Right forelimb (tissue), 1 donor: ENCODE measurements at regions not wholly inside any gene's neighbourhood (a gene's known extent, or its start where the extent isn't known, plus 50 kb on each side); places are given as distances from the start of the nearest gene placed in this dataset.

Experiments used
- DNase-seq: peaks from one replicate; pipeline ENCODE4 v3.0.0-alpha.2; 2018

DNA sequence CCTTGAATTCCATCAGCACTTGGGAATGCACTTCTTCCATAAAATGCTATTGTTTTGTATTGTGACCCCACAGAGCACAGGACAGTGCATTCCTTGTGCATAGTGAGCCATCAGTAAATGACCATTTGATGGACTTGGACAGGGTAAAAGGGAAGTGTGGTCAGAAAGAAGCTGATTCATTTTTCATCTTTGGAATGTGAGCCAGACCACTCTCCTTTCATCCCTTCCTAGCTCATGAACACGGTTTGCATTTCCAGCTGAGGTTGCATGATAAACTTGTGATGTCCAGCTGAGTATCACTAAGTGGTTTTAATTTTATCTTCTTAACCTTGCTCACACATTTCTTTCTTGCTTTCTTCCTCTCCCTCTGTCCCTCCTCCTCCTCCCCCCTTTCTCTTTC is 101.3 kb downstream of the NUDT12 start:
- no peak for DNase-seq

DNA sequence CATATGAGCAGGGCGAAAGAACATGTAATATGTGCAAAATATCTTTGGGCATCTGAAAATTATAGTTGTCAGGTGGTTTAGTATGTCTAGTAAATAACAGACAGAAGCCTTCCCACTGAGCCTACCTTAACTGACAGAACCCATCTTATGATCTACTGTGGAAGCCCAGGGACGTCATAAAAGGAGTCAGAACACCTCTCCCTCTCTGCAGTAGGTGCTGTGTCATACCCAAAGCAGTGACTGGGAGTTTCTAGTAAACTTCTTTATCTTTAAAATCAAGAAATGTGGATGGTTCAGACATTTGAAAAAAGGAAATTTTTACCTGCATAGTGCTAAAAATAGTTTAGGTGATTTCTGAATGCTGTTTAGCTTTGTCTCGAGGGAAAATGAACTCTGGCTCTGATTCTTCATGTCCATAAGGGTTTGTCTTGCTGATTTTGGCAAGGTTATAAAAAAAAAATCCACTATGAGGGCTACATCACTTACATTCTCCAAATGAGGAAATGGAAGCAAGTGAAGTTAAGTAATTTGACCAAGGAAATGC is 104.0 kb downstream of the NUDT12 start:
- no peak for DNase-seq

DNA sequence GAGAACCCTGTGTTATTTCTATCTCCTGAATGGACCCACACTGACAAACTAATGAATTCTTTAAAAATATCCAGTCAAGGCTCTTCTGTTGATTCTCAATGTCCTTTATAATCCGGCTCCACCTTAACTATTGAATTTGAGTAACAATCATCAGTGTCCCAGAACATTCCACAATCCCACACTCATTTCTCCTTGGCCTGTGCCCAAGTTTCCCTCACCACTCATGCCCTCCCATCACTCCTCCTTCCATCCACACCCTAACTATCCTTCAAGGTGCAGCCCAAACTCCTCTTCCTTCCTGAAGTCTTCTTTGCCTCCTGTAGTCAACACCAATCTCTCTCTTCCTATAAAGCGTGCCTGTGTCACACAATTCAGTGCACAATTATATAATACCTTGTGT is 106.1 kb downstream of the NUDT12 start:
- DNase-seq, result no peak

DNA sequence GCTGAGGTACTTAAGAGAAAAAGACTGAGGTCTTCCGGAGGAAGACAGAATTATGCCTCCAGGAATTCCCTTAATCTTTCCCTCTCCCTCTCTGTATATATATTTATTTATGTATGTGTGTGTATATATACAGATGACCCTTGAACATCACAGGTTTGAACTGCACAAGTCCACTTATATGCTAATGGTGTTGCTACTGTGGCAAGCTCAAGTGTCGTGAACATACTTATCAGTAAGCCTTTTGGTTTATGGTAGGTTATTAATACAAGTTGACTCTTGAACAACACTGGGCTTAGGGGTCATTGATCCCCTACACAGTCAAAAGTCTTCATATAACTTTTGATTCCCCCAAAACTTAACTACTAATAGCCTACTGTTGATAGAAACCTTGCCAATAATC is 106.8 kb downstream of the NUDT12 start:
- DNase-seq, result no peak

DNA sequence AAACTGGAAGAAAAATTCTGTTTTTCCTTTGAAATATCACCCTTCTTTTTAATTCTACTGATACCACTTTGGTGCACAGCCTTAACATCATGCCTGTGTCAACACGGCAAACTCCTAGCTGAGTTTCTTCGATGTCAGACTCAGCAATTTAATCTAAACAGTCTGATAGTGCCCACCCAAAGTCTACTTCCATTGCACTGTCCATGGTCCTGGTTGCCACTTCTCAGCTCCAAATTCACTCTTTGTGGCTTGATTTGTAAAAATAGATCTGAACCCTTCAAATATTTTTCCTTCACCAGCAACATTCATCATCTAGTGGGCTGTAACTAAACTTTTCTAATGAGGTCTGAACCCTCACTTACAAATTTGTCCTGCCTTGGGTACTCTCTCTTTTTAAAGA is 107.8 kb downstream of the NUDT12 start:
- DNase-seq, result no peak

DNA sequence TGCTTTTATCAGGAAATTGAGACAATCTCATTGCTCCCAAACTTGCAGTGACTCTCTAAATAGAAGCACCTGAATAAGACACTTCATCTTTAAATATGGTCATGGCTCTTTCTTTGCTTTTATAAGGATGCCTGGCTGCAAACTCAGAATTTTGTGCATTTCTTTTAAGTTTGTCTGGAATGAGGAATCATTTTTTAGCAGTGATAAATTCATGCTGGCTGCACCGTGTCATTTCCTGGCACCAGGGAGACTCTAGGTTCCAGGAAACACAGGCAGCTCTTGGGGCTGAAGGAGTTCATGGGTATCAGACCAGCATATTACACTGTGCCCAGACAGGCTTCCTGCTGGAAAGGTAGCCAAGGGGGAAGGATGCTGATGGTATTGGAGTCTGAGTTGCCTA is 109.9 kb downstream of the NUDT12 start:
- DNase-seq, result no peak

DNA sequence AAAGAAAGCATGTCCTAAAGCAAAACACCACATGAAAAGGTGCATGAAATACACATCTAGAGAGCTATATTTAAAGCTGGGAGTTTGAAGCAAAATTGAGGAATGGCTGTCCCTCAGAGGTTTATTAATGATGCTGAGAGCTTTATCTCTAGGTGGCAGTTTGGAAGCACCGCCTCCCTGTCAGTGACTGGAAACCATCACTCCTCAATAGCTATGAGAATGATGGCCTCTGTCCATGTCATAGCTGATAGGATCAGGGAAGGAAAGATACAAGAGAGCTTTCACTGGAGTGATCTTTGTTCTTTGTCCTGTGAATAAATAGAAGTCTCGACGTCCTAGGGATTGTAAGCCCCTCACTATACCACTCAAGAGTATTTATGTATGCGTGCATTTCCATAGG is 110.5 kb downstream of the NUDT12 start:
- DNase-seq, result no peak

DNA sequence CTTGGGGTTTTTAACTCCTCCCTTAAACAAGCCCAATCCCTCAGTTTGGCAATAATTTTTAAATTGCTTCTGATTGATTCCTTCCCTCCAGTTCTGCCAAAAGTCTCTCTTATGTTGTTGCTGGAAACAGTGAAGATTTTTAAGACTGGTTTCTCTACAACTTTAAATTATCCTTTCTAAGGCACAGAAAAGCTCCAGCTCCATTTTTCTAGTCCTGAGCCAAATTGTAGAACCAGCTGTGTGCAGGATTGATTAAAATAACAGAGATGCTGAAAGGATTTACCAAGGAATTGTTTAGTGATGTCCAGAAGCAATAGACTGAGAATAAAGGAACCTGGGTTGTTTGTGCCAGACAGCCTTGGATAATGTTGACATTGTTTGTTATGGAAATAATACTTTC is 111.3 kb downstream of the NUDT12 start:
- no peak for DNase-seq

DNA sequence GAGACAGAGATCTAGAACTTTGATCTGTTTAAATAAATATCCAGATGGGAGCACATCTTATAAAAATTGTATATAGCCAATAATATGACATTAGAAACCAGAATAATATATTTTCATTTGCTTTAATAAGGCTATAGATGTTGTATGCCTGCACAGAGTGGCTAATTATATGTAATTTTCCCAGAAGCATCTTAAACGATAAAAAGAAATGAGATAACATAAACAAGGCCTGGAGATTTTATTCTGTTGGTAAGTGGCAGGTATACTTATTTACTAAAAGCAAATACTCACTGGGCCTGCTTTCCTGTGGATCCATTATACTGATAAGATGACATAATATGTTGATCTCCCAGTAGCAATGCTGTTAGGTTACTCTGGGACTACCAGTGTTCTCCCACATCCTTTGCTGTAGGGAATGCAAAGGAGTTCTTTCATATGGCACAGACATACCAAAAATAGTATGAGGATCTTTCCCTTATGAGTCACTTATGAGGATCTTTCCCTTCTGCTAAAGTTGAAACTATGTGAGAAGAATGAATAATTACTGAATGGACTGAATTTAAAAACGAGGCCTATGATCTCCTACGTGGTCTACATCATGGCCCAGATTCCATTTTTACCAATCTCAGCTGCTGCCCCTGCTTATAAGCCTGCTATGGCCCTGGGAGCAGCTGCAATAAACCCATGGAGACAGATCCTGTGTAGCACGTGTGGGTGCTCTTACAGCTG is 112.1 kb downstream of the NUDT12 start:
- DNase-seq, result no peak

DNA sequence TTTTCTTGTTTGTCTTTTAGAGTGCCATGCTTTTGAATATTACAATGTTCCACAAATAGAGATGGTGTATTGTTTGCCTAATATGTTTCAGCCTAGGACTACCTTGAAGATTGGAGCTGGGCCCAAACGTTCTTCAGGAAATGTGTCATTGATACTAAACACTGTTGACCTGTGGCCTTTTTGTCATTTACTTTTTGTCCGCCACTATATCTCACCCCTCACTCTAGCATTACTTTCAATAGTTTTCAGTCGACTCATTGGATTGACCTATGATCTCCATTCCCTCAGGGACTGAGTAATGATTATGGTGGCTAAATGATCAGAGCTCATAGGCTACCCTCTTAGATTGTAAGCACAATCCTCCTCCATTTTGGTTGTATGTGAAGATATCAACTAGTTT is 115.8 kb downstream of the NUDT12 start:
- no peak for DNase-seq

DNA sequence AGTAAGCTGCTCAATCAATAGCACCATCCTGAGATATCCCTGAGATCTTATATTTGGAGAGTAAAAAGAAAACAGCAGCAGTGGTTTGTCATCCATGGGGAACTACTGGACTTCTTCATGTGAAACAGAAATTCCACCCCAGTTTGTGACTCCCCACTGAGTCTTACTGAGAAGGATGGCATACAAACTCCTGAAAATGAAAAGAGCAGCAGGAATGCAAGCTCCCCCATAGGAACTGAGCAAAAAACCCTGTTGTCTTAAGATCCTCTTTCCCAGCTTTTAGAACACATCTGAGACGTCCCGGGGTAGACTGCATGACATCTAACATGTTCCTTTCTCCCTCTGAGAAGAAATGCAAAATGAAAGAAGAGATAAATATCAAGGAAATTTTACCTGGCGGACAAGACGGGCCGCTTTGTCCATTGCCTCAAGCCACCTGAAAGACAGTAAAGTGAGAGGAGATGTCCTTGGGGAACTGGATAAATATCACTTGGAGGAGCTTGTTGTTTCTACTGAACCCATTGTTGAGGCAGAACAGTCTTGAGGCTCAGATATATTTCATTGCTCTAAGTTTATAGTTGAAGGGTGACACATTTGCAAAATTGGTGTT is 117.1 kb downstream of the NUDT12 start:
- no peak for DNase-seq

DNA sequence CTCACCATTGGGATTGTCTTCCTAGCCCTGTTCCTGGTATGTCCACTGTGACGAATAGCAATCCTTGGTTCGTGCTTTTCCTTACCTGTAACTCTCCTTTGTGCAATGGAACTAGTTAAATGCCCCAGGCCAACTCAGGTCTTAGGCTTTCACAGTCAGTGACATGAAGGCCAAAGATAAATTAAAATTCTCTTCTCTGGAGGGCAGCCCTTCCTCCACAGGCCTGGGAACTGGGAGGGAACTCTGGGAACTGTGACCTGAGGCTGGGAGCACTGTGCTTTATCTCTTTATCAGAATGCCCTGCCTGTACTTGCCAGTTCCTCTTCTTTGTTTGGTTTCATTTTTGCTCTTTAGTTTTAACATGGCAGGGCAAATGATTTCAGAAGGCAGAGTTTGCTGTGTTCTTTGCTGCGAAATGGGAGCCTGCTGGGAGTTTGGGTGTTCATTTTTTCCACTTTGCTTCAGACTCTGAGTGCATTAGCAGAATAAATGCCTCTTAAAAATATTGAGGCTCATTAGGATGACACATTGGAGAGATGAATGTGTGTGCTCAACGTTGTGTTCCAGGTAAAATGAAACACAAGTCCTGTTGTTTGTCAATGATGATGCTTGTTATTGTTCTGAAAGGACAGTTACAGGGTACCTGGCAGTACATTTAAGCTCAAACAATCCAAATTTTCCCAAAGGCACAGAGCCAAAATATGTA is 118.1 kb downstream of the NUDT12 start:
- no peak for DNase-seq

DNA sequence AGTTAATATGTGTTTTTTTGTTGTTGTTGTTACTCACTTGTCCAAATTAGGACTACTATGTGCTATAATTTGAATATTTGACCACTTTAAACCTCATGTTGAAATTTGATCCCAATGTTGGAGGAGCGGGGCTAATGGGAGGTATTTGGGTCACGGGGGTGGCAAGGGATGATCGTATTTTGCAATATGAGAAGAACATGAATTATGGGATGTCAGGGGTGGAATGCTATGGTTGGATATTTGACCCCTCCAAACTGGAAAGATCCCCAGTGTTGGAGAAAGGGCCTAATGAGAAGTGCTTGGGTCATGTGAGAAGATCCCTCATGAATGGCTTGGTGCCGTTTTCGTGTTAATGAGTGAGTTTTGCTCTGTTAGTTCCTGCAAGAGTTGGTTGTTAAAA is 119.8 kb downstream of the NUDT12 start:
- DNase-seq, result no peak

DNA sequence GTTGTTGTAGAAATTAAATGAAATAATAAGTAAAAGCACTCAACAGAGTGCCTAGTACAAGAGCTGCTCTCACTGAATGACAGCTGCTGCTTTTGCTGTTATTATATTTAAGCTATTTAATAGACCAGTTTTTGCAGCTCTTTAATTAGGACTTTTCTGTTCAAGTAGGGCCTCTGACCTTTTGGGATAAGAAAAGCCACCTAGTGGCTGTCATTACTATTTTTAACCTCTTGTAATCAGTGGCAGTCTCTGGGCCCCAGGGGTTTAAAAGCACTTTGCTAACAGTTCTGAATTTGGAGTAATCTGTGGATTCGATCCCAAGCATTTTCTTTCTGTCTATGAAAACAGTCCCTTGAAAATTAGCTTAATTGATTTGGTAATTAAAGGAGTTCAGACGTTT is 121.1 kb downstream of the NUDT12 start:
- DNase-seq, result no peak

DNA sequence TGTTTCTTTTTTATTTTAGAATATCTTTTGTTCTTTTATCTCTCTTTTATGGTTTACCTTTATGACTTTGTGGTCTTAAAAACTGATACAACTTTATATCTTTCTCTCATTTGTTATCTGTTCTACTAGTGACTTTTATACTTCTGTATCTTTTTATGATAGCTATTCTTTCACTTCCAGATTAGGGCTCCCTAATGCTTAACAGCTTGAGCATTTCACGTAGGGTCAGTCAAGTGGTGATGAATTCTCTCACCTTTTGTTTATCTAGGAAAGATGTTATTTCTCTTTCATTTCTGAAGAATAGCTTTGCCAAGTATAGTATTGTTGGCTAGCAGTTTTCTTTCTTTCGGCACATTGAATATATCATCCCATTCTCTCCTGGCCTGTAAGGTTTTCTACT is 123.6 kb downstream of the NUDT12 start:
- DNase-seq, result no peak

DNA sequence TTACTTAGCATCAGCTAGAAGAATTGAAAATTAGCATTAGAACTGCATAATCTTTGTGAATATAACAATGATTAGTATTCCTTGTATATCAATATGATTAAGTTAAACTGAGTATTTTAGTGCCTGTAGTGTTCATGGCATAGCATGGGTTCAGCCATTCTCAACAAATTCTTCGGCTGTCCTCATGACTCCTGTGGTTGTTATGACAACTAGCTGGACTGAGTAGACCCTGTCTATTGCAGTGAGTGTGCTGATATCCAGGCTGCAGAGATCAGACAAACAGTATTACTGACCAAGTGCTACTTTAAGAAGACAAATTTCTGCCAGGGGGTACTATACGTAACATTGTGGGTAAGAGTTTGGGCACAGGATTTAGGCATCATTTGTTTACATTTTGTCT is 125.9 kb downstream of the NUDT12 start:
- DNase-seq, result no peak

DNA sequence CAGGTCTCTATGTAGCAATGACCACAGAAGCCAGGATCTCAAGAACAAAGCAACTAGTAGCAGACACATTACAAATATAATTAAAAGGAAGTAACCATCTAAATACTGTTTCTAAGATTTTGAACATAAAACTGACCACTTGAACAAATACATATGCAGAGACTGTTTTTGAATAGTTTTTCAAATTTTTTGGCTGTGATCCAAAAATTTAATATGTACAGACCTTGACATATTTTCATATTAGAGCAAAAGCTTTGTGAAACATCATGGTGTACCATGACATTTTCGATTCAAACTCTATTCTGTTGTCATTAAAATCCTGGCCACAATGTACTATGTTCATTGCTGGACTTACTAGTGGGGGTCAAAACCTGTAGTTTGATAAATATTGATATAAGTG is 126.5 kb downstream of the NUDT12 start:
- no peak for DNase-seq

DNA sequence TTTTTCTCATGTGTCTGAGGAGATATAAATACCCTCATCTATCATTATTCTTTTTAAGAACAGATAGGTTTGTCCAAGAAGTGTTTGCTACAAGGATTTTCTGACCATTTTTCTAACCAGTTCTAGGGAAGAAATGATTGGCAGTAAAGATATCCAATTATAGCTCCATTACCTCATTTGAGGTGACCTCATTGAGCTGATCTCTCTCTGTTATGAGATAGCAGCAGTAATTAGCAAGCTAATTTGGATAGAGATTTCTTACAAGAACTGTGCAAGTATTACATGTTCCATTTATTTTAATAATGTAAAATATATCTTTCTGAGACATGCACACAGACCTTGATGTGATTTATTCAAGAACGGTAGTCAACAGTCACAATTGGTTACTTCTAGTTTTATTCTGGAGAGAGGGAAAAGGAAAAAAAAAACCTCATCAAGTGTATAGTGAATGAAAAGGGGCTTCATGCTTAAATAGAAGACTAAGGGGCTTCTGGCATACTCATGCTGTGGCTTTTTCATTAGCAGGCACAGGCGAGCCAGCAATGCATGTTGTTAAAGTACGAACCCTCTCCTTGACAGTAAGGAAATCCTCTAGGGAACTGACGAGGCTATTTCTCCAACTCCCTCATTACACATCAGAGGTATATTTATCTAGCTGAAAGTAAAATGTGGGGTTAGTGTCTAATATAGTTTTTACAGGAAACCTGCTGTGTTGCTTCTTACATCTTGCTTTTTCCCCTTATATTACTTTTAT is 127.3 kb downstream of the NUDT12 start:
- DNase-seq, result no peak

DNA sequence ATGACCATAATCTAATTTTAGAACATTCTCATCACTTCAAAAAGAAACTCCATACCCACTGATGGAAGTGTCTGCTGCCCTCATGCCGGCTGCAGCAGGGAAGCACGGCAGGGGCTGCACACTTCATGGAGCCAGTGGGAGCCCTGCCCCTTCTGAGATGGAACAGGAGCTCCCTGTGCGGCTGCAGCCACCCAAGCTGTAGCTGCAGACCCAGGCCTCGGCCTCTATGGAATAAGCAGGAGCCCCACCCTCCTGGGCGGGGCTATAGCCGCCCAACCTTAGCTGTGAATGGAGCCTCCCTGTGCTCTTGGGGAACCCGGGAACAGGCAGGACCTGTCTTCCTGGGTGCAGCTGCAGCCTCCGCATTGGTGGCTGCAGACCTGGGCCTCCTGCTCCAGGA is 128.5 kb downstream of the NUDT12 start:
- no peak for DNase-seq

DNA sequence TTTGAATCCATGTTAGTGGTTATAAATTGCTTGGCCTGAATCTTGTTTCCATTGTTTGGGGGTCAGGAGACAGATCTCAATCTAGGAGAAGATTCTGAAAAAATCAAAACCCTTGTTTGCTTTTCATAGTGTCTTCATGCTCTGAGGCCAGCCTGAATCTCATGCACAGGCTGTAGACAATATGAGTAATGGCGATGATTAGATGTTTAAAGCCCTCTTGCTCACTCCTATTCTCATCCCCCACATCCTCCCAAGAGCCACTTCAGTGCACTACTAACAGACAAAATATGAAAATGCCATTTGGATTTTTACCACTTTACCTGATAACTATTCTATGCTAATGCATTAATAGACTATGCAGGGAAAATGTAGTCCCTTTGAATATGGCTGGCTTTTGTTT is 129.4 kb downstream of the NUDT12 start:
- DNase-seq, result no peak

DNA sequence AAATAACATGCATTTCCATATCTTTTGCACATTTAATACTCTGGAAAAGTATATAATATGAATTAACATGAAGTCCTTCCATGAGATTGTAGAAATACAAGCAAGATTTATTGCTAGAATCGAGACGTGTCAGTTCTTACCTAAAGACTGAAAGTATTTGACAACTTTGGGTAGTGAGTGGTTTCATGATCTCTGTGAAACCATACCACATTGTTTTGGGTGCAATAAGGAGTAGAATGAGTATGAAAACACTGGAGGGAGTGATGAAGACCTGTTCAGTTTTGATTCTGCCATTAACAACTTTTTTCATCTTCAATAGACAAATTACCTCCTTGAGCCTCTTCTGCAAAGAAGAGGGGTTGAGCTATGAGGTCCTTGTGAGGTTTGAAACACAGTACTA is 133.7 kb downstream of the NUDT12 start:
- no peak for DNase-seq

DNA sequence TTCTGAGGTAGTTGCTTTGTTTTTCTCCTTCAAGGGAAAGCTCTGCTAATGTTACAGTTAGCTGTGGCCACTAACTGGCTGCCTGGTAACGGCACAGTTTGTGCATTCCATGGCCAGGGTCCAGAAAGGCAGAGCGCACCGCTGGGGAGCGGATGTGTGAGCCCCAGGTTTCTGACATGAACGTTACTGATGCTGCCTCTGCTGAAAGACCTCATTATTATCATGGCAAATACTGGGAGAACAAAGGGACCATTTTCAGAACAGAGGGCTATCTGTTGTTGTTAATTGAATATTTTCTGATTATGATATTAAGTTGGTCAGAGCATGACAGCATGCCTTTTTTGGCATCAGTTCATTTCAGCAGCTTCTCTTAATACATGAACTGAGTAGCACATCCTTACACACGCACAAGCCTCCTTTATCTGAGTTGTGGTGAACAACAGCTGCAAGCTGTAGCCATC is 134.1 kb downstream of the NUDT12 start:
- peak; percentile 50 for DNase-seq

DNA sequence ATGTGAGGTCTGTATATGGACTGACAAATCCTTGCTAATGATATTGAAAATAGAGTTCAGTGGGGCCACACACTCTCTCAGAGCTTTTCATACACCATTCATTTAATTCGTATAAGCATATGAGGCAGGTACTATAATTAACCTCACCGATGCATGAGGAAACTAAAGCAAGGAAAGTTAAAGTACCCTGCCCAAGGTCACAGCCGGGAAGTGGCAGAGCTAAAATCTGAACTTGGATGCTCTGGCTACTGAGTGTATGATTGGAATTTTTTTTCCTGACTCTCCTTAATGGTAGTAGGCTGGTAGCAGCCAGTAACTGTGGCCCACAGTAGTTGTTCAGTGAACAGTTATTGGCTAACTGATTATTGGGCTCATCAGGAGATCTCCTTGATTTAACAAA is 135.3 kb downstream of the NUDT12 start:
- no peak for DNase-seq
